GM23248 (cell line): ENCODE measurements at regions not wholly inside any gene's neighbourhood (a gene's known extent, or its start where the extent isn't known, plus 50 kb on each side); places are given as distances from the start of the nearest gene placed in this dataset.
"Not testable (repeated sequence)": the region's sequence is repeated elsewhere in the genome, so short reads cannot be mapped to it uniquely, and the experiment has no call there.

ENCODE experiments used
- DNase-seq: peaks from one replicate; pipeline ENCODE4 v3.0.0-alpha.2; 2015
- H2AFZ ChIP-seq: fragments of 200-600 bp; sonication (generic); 2 replicates; pipeline ENCODE4 v1.6.1; 2016; ENCODE audit warnings: antibody characterized with exemption
- H3F3A ChIP-seq: fragments of 200-600 bp; sonication (generic); 2 replicates; pipeline ENCODE4 v1.6.1; 2016; ENCODE audit warnings: mild to moderate bottlenecking, antibody characterized with exemption, mixed run types; ENCODE audit not compliant: insufficient read depth
- H3K27ac ChIP-seq: fragments of 200-600 bp; sonication (generic); 2 replicates; pipeline ENCODE4 v1.5.1; 2016; ENCODE audit warnings: mild to moderate bottlenecking
- H3K27me3 ChIP-seq: fragments of 200-600 bp; sonication (generic); replicated peaks from 2 replicates; pipeline ENCODE4 v1.6.1; 2016; ENCODE audit warnings: mild to moderate bottlenecking; ENCODE audit not compliant: insufficient read depth
- H3K36me3 ChIP-seq: fragments of 200-600 bp; sonication (generic); 2 replicates; pipeline ENCODE4 v1.6.1; 2016; ENCODE audit warnings: low read depth, mild to moderate bottlenecking
- H3K4me1 ChIP-seq: fragments of 200-600 bp; sonication (generic); 2 replicates; pipeline ENCODE4 v1.6.1; 2016; ENCODE audit warnings: mild to moderate bottlenecking; ENCODE audit not compliant: insufficient read depth
- H3K4me2 ChIP-seq: fragments of 200-600 bp; sonication (generic); one replicate; pipeline ENCODE4 v1.6.1; 2016; ENCODE audit warnings: mild to moderate bottlenecking; ENCODE audit not compliant: unreplicated experiment
- H3K4me3 ChIP-seq: fragments of 200-600 bp; sonication (generic); 2 replicates; pipeline ENCODE4 v1.5.1; 2016; ENCODE audit warnings: mild to moderate bottlenecking
- H3K79me2 ChIP-seq: fragments of 200-600 bp; sonication (generic); 2 replicates; pipeline ENCODE4 v1.6.1; 2016; ENCODE audit warnings: mild to moderate bottlenecking; ENCODE audit not compliant: insufficient read depth
- H3K9ac ChIP-seq: fragments of 200-600 bp; sonication (generic); 2 replicates; pipeline ENCODE4 v1.6.1; 2016; ENCODE audit warnings: mild to moderate bottlenecking
- H3K9me2 ChIP-seq: fragments of 200-600 bp; sonication (generic); 2 replicates; pipeline ENCODE4 v1.6.1; 2016; ENCODE audit warnings: mixed run types, mild to moderate bottlenecking, moderate library complexity; ENCODE audit not compliant: insufficient read depth
- H3K9me3 ChIP-seq: fragments of 200-600 bp; sonication (generic); one replicate; pipeline ENCODE4 v1.6.1; 2017; ENCODE audit warnings: low read depth
- H4K20me1 ChIP-seq: fragments of 200-600 bp; sonication (generic); 2 replicates; pipeline ENCODE4 v1.6.0; 2016; ENCODE audit not compliant: insufficient read depth
- EZH2 ChIP-seq: fragments of 200-600 bp; sonication (generic); IDR thresholded peaks from 2 replicates; pipeline ENCODE4 v1.6.1; 2018; ENCODE audit warnings: antibody characterized with exemption, mild to moderate bottlenecking; ENCODE audit not compliant: insufficient read depth, poor library complexity, severe bottlenecking
- EZH2phosphoT487 ChIP-seq: fragments of 200-600 bp; sonication (generic); IDR thresholded peaks from 2 replicates; pipeline ENCODE4 v1.6.1; 2018; ENCODE audit warnings: antibody characterized with exemption, moderate library complexity, mild to moderate bottlenecking, low read depth; ENCODE audit not compliant: insufficient read depth
- WGBS, 2 experiments: methylation state at CpG; one replicate each; pipeline ENCODE4 v1.1.6; 2015 to 2017; ENCODE audit warnings: low lambda C conversion rate in 2 of 2, low coverage in 1 of 2; ENCODE audit errors: missing lambda C conversion rate in 2 of 2; 5-methylcytosine and 5-hydroxymethylcytosine counted together
- in situ Hi-C: fragments of 300-500 bp; cut with MboI; formaldehyde crosslinking; loops from 2 replicates; pipeline ENCODE4 v1.15.0; 2020

- Histone ChIP-seq H3K4me3 (no peak overlapping the region), H3K79me2 (no peaks in the 10 kb centered on the region), H3K9me3 (peaks cover 3% of the 10 kb centered on the region), H3K4me1 (peaks cover 13% of the 10 kb centered on the region; the same call in 1 of the 2 replicates), H3K4me2 (no peak overlapping the region), H3K36me3 (no peaks in the 10 kb centered on the region), H3F3A (no peaks in the 10 kb centered on the region), H4K20me1 (no peaks in the 10 kb centered on the region), H3K9ac (no peak overlapping the region), H3K27ac (no peak overlapping the region), H3K27me3 (no peaks in the 10 kb centered on the region), H2AFZ (no peak overlapping the region), H3K9me2 (no peaks in the 10 kb centered on the region)
- no peak for TF ChIP-seq EZH2phosphoT487
- no peak for TF ChIP-seq EZH2
- in situ Hi-C loops = no loop called here
- 32 to 41% methylated on average over 13 of the region's 13 CpGs for WGBS, 2 experiments
- no peak for DNase-seq
Measured at GRCh38 chr2:6184532-6185292, 492.5 kb downstream of the SOX11 start.

DNA sequence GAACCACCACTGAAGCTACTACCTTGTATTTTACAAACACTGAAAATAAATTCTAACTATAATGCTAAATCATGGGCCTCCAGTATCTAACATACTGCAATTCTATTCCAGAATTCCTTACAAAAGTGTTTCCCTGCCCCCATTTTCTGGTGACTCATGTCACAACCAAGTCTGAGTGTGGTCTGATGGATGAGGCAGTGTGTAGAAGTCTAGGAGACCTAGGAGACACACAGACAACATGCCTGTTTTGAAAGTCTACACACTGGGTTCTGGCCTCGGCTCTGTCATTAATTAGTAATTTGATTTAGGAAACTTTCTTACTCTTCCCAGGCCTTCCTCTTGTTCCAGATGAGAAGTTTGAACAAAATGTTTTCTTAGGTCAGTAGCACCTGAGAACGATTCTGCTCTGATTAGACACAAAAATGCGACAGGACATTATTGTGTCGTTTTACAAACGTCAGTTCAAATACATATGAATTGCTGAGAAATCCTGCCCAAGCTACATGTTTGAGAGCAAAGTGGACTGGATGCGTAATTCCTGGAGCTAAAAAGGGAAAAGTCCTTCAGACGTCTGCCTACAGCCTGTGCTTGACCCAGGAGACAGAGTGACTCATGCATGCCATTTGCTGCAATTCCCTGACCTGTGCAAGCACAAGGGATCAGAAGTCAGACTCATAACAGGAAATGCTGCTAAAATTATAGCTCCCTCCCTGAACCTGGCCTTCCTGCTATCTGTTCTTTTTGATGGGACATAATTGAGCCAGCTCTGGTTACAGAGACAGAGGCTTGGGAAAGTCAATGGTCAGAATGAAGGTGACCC, 494.4 kb downstream of the SOX11 start:
- Histone ChIP-seq H4K20me1 (no peaks in the 10 kb centered on the region), H3K79me2 (no peaks in the 10 kb centered on the region), H3K9me3 (peaks cover 3% of the 10 kb centered on the region), H3K36me3 (no peaks in the 10 kb centered on the region), H3K4me2 (peak overlapping the region; percentile 32), H3K9ac (peak overlapping the region; percentile 35; the same call in 1 of the 2 replicates), H3K4me3 (no peak overlapping the region; the same call in 1 of the 2 replicates), H3K27me3 (no peaks in the 10 kb centered on the region), H3K27ac (peak overlapping the region; percentile 66), H2AFZ (no peak overlapping the region), H3K4me1 (peaks cover 13% of the 10 kb centered on the region; the same call in 1 of the 2 replicates), H3F3A (no peaks in the 10 kb centered on the region), H3K9me2 (no peaks in the 10 kb centered on the region)
- in situ Hi-C loops = no loop called here
- 11 to 12% methylated on average over 7 of the region's 7 CpGs for WGBS, 2 experiments
- TF ChIP-seq EZH2phosphoT487 (no peak), EZH2 (no peak)
- DNase-seq = peak; percentile 58

DNA sequence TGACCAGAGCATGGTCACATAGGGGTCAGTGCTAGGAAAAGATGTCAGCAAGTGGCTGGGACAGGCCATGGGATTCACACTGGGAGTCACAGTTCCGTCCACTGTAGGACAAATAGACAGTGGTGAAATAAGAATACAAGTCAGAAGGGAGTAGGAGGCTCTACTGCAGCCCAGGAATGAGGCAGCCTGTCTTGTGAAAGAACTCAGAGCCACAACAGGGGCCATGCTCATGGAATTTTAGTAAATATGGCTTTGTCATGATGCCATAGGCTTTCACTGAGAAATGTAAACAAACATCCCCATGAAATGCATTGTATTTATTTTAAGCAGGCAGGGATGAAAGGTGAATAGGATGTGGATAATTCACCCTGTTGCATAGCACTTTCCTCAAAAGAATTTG, 504.3 kb downstream of the SOX11 start:
- H3K27ac ChIP-seq = no peak overlapping the region
- in situ Hi-C loops = no loop called here
- no peaks in the 10 kb centered on the region for H3K9me2 ChIP-seq
- no peaks in the 10 kb centered on the region for H3K9me3 ChIP-seq
- H3K79me2 ChIP-seq = no peaks in the 10 kb centered on the region
- no peaks in the 10 kb centered on the region for H3K27me3 ChIP-seq
- H3K9ac ChIP-seq = no peak overlapping the region
- H3K36me3 ChIP-seq = no peaks in the 10 kb centered on the region
- DNase-seq = no peak
- 4 to 13% methylated on average over 1 of the region's 1 CpG for WGBS, 2 experiments
- no peak overlapping the region for H3K4me2 ChIP-seq
- no peaks in the 10 kb centered on the region for H4K20me1 ChIP-seq
- no peaks in the 10 kb centered on the region for H3F3A ChIP-seq
- H3K4me1 ChIP-seq = no peaks in the 10 kb centered on the region
- no peak overlapping the region for H3K4me3 ChIP-seq
- no peak overlapping the region for H2AFZ ChIP-seq
- TF ChIP-seq EZH2 = no peak
- TF ChIP-seq EZH2phosphoT487 = no peak

DNA sequence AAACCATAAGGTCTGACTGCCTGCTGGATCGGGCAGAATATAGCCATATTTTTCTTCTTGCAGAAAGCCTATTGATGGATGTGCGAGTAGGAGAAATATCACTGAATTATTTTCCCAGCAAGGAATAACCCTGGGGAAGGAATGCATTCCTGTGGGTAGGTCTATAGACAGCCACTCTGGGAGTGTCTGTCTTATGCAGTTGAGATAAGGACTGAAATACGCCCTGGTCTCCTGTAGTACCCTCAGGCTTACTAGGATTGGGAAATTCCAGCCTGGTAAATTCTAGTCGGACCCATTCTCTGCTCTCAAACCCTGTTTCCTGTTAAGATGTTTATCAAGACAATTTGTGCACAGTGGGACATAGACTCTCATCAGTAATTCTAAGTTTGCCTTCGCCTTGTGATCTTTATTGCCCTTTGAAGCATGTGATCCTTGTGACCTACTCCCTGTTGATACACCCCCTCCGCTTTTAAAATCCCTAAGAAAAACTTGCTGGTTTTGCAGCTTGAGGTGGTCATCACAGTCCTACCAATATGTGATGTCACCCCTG, 506.3 kb downstream of the SOX11 start:
- H3K9me2 ChIP-seq, H3K79me2 ChIP-seq, H3K4me1 ChIP-seq, H3K4me2 ChIP-seq, in situ Hi-C loops, DNase-seq, H2AFZ ChIP-seq, H4K20me1 ChIP-seq, H3K27me3 ChIP-seq, H3K36me3 ChIP-seq, H3K9ac ChIP-seq, H3K27ac ChIP-seq, H3F3A ChIP-seq, H3K4me3 ChIP-seq, H3K9me3 ChIP-seq: not testable (repeated sequence)
- WGBS, 2 experiments = 25 to 36% methylated on average over 6 of the region's 6 CpGs
